ENCODE measurements at regions not wholly inside any gene's neighbourhood (a gene's known extent, or its start where the extent isn't known, plus 50 kb on each side); places are given as distances from the start of the nearest gene placed in this dataset.

- DNase-seq (ENCODE audit: low spot score) = no peak
Measured at GRCh38 chr2:235303499-235304291, 190.1 kb upstream of the AGAP1 start.

DNA sequence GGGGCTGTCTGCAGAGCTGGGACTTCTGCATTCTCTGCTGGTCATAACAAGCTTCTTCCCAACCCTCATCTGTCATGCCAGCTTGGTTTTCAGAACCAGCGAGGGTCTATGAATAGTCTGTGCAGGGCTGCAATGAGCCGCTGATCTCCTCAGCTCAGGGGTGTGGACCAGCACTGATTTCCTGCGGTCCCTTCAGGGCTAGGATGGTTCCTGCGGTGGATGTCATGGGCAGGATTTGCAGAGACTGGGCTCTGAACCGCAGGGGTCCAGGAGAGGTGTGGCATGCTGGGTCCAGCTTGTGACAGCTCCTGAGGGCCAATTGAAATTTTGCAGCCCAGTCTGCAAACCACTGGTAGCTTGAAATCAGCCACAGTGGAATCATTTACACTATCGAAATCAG lies 188.2 kb upstream of the AGAP1 start:
- DNase-seq (ENCODE audit: low spot score) = no peak

DNA sequence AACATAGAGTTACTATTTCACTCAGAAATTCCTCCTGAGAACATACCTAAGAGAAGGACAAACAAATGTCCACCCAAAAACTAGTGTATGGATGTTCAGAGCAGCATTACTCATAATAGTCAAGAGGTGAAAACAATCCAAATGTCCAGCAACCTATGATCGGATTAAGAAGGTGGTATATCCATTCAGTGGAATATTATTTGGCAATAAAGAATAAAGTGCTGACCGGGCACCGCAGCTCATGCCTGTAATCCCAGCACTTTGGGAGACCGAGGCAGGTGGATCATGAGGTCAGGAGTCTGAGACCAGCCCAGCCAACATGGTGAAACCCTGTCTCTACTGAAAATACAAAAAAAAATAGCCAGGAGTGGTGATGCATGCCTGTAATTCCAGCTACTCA lies 182.8 kb upstream of the AGAP1 start:
- no peak for DNase-seq (ENCODE audit: low spot score)

GRCh38 chr2:235312571-235312970 lies 181.3 kb upstream of the AGAP1 start:
- no peak for DNase-seq (ENCODE audit: low spot score)

DNA sequence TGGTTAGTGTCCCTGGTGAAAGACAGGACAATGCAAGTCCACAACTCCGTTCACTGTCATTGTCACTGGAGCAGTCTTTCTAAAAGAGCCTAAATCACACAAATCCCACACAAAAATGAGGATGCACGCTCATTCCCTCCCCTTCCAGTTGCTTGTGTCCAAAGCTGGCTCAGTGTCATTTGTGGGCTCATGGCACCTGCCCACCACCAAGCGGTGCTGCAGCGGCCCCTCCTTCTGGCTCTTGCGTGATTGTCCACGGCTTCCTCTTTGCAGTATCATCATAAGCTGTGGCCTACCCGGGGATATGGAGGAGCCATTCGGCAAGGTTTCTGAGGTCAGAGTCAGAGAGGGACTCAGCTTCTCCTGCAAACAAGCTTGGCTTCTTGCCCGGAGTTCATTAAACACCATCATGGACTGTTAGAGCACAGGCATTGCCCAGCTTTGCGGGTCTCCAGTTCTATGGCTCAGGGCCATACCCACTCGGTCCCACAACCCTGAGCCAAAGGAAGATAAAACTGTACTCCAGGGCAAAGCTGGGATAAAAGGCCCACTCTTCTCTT lies 179.4 kb upstream of the AGAP1 start:
- peak; percentile 33 for DNase-seq (ENCODE audit: low spot score)

DNA sequence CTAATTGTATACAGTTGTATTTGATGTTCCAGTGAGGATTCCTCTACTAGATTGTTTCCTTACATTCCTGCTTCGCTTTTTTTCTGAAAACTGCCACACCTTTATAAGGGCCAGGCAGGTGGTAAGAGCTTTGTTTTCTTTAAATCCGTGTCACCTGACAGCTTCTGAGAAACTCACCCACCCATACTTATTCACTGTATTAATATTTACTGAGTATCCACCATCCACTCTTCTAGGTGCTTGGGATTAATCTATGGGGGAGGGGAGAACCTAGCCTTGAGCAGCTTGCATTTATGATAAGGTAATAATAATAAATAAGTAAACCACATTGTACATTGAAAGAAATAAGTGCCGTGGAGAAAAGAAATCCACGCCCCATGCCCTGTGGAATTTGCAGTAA lies 174.7 kb upstream of the AGAP1 start:
- DNase-seq (ENCODE audit: low spot score) = no peak

DNA sequence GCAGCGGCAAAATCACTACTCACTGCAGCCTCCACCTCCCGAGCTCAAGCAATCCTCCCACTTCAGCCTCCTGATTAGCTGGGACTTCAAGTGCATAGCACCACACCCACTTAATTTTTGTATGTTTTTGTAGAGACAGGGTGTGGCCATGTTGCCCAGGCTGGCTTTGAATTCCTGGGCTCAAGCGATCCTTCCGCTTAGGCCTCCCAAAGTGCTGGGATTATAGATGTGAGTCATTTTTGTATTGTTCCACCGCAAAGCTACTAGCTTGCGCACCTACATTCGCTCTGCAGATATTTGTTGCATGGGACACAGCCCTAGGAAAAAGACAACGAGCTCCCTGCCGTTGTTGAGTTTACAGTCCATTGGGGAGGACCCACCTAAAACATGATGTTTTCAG lies 173.5 kb upstream of the AGAP1 start:
- no peak for DNase-seq (ENCODE audit: low spot score)

- peak; percentile 38 for DNase-seq (ENCODE audit: low spot score)
Measured at GRCh38 chr2:235324324-235324723, 169.5 kb upstream of the AGAP1 start.

GRCh38 chr2:235325151-235325550 lies 168.7 kb upstream of the AGAP1 start:
- DNase-seq (ENCODE audit: low spot score) = peak; percentile 55

- DNase-seq (ENCODE audit: low spot score) = no peak
Measured at GRCh38 chr2:235328991-235329390, 164.9 kb upstream of the AGAP1 start.

- DNase-seq (ENCODE audit: low spot score) = peak; percentile 26
Measured at GRCh38 chr2:235330775-235331451, 162.9 kb upstream of the AGAP1 start.

- DNase-seq (ENCODE audit: low spot score) = peak; percentile 41
Measured at GRCh38 chr2:235332240-235332890, 161.5 kb upstream of the AGAP1 start.

DNA sequence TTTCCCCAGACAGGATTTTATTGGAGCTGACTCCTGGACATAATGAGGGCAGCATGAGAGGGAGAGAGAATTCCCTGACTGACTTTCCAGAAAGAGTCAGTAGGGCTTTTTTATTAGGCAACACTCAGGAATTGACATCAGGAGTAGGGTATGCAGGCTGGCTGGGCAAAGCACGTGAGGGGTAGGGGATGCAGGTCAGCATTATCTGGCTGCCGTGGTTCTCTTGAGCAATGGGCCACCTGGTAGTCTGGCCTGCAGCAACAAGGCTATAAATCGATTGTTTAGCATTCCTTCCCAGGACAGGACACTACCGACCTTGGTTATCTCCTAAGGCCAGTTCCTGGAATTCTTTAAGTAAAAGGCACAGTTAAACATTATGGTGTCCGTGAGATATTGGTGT lies 160.8 kb upstream of the AGAP1 start:
- DNase-seq (ENCODE audit: low spot score) = no peak

DNA sequence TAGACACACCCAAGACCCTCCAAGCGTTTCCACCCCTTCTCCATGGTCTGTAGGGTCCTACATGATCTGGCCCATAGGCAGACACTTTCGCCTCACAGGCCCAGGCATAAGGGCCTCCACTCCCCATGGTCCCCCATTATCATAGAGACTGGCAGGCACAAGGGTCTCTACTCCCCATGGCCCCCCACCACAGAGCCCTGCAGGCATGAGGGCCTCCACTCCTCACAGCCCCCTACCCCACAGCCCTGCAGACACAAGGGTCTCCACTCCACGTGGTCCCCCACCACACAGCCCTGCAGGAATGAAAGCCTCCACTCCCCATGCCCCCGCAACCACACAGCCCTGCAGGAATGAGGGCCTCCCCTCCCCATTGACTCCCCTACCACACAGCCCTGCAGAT lies 159.7 kb upstream of the AGAP1 start:
- DNase-seq (ENCODE audit: low spot score) = peak; percentile 28

GRCh38 chr2:235343156-235343774 lies 150.6 kb upstream of the AGAP1 start:
- DNase-seq (ENCODE audit: low spot score) = no peak

DNA sequence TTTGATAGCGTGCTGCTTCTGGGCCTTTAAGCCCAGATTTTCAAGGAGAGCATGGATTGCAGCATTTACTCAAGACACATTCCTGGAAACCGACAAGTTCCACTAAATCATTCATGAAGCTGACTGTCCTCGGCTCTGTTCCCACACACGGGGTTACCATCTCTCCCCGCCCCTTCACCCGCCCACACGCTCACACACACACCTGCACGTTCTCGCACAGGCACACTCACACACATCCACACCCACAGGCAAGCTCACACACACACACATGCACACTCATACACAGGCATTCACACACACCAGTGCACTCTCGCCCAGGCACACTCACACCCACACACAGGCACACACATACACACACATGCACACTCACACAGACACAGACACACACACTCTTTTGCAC lies 150.0 kb upstream of the AGAP1 start:
- DNase-seq (ENCODE audit: low spot score) = no peak

DNA sequence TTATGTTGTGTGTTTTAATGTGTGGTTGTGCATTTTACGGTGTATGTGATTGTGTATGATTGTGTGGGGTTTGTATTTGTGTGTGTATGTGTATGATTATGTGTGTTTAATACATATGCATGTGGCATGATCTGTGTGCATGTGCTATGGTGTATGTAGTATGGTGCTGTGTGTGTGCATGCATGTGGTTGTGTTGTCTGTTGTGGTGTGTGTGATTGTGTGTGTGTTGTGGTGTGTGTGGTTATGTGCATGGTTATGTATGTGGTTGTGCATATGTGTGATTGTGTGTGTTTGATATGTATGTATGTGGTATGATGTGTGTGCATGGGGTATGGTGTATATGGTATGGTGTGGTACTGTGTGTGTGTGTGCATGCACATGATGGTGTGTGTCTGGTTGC lies 148.1 kb upstream of the AGAP1 start:
- no peak for DNase-seq (ENCODE audit: low spot score)

GRCh38 chr2:235347691-235348090 lies 146.2 kb upstream of the AGAP1 start:
- no peak for DNase-seq (ENCODE audit: low spot score)

- no peak for DNase-seq (ENCODE audit: low spot score)
Measured at GRCh38 chr2:235348329-235348728, 145.5 kb upstream of the AGAP1 start.

DNA sequence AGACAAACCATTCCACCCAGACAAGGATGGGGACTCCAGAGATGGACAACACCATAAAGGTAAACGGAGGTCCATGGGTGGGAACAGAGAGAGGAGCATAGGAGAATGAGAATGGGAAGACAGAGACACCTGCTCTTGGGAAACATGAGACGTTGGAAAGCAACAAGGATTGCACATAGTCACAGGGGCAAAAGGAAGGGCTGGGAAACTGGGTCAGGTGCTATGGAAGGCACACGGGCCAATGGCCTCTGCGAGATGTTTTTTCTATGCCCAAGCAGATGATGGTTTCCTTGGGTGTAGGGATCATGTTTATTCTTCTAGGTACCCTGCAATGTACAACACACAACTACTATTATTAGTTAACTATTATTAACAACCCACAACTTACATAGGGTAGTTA lies 143.6 kb upstream of the AGAP1 start:
- no peak for DNase-seq (ENCODE audit: low spot score)

DNA sequence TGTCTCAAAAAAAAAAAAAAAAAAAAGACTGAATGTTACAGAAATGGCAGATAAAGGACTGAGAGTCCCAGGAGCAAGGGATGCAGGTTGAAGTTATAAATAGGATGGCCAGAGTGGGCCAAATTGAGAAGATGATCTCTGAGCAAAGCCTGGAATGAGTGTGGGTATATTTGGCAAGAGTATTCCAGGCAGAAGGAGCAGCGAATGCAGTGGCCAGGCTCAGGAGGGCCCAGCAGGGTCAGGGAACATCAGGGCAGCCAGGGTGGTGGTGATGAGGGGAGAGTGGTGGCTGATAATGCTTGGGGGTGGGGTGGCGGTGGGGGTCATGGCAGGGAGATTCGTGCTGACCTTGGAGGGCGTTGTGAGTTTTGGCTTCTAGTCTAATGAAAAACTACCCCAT lies 141.3 kb upstream of the AGAP1 start:
- no peak for DNase-seq (ENCODE audit: low spot score)

DNA sequence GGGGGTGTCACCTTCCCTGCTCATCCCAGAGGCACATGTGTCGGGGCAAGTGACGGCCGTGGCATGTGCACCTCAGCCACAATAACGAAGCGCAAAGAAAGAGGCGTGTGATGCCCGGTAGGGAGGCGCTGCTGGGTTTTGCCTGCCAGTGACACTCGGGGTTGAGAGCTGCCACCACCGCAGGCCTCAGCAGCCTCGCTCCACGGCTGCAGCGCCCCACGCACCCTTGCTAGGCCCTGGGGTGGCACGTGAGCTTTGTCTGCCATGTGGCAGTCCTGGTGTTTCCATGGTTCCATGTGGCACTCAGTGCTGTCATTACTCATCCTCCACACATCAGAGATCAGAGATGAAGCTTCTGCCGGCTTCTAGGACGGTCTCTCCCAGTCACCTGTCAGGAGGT lies 136.0 kb upstream of the AGAP1 start:
- no peak for DNase-seq (ENCODE audit: low spot score)

Measured in left forelimb (tissue), 1 donor.